ENCODE measurements at regions not wholly inside any gene's neighbourhood (a gene's known extent, or its start where the extent isn't known, plus 50 kb on each side); places are given as distances from the start of the nearest gene placed in this dataset.

GRCh38 chr1:79969886-79970285 is 963.4 kb upstream of the ADGRL4 start:
- Histone ChIP-seq H3K36me3 (no peaks in the 10 kb centered on the region), H3K27me3 (no peaks in the 10 kb centered on the region), H3K4me1 (no peaks in the 10 kb centered on the region), H3K4me3 (no peak overlapping the region), H3K27ac (no peak overlapping the region), H3K9me3 (no peaks in the 10 kb centered on the region)
- TF ChIP-seq POLR2A (IDR thresholded peaks at IDR 0.05) (no peak), CTCF (IDR thresholded peaks at IDR 0.05) (no peak)
- DNase-seq, result no peak

- Histone ChIP-seq H3K4me3 (no peak overlapping the region), H3K4me1 (no peaks in the 10 kb centered on the region), H3K36me3 (no peaks in the 10 kb centered on the region), H3K9me3 (no peaks in the 10 kb centered on the region), H3K27ac (no peak overlapping the region), H3K27me3 (no peaks in the 10 kb centered on the region)
- no peak for DNase-seq
- no peak for TF ChIP-seq CTCF (IDR thresholded peaks at IDR 0.05)
- TF ChIP-seq POLR2A (IDR thresholded peaks at IDR 0.05), result no peak
These were observed 959.9 kb upstream of the ADGRL4 start for GRCh38 chr1:79966438-79966837.

- Histone ChIP-seq H3K4me3 (no peak overlapping the region), H3K27me3 (no peaks in the 10 kb centered on the region), H3K36me3 (no peaks in the 10 kb centered on the region), H3K4me1 (no peaks in the 10 kb centered on the region), H3K27ac (no peak overlapping the region), H3K9me3 (no peaks in the 10 kb centered on the region)
- TF ChIP-seq CTCF (IDR thresholded peaks at IDR 0.05), result no peak
- no peak for TF ChIP-seq POLR2A (IDR thresholded peaks at IDR 0.05)
- DNase-seq, result no peak
These were observed 953.1 kb upstream of the ADGRL4 start for GRCh38 chr1:79959635-79960034.

GRCh38 chr1:79955966-79956365 is 949.4 kb upstream of the ADGRL4 start:
- H3K27me3 ChIP-seq, result no peaks in the 10 kb centered on the region
- H3K4me1 ChIP-seq, result no peaks in the 10 kb centered on the region
- H3K27ac ChIP-seq, result no peak overlapping the region
- TF ChIP-seq CTCF (IDR thresholded peaks at IDR 0.05) (no peak), POLR2A (IDR thresholded peaks at IDR 0.05) (no peak)
- H3K36me3 ChIP-seq, result no peaks in the 10 kb centered on the region
- no peak for DNase-seq
- no peaks in the 10 kb centered on the region for H3K9me3 ChIP-seq
- no peak overlapping the region for H3K4me3 ChIP-seq

GRCh38 chr1:79950511-79950910 is 944.0 kb upstream of the ADGRL4 start:
- Histone ChIP-seq H3K4me1 (no peaks in the 10 kb centered on the region), H3K4me3 (no peak overlapping the region), H3K9me3 (no peaks in the 10 kb centered on the region), H3K36me3 (no peaks in the 10 kb centered on the region), H3K27me3 (no peaks in the 10 kb centered on the region), H3K27ac (no peak overlapping the region)
- DNase-seq, result no peak
- TF ChIP-seq POLR2A (IDR thresholded peaks at IDR 0.05) (no peak), CTCF (IDR thresholded peaks at IDR 0.05) (no peak)

- TF ChIP-seq POLR2A (IDR thresholded peaks at IDR 0.05), result no peak
- TF ChIP-seq CTCF (IDR thresholded peaks at IDR 0.05), result no peak
- Histone ChIP-seq H3K4me3 (no peak overlapping the region), H3K4me1 (no peaks in the 10 kb centered on the region), H3K9me3 (no peaks in the 10 kb centered on the region), H3K27me3 (no peaks in the 10 kb centered on the region), H3K27ac (no peak overlapping the region), H3K36me3 (no peaks in the 10 kb centered on the region)
- no peak for DNase-seq
These were observed 938.9 kb upstream of the ADGRL4 start for GRCh38 chr1:79945391-79945790.
